GM19438 (cell line): ENCODE measurements at regions not wholly inside any gene's neighbourhood (a gene's known extent, or its start where the extent isn't known, plus 50 kb on each side); places are given as distances from the start of the nearest gene placed in this dataset.

Experiments used
- ATAC-seq: cut with Tn5 transposase; IDR thresholded peaks from one replicate; pipeline ENCODE4 v1.9.1; 2021; ENCODE audit warnings: low read depth; ENCODE audit not compliant: unreplicated experiment

DNA sequence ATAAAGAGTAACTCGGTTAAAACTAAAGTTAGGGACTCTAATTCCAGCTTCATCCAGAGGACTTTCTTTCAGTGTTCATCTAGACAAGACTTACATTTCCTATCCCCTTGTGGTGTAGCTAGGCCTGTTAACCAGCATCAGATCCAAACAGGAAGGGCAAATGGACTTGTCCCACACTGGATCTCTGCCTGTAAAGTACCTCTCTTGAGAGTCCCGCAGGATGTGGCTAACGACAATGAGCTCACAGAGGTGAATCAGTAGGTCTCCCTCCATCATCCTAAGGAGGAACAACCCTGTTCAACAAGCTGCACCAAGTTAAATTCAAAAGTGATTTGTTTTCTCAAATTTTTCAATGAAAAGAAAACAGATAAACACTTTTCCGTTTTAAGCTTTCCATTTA, 412.3 kb upstream of the RGPD4 start:
- ATAC-seq, result no peak

DNA sequence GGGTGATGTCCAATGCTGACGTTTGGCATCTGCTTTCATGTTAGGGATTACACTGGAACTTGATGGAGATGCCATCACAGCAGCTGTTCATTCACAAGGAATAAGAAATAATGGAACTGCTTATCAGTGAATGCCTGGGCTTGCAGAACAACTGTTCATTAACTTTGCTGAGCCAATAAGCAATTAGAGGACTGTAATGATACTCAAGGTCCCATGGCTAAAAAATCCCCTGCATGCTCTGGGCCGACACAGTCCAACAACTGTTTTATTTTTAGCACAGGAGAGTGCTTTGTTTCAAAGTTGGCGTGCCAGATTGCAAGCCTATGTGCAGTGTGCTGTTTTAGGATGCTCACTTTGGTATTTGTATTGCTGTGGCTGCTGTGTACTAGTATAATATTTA, 408.0 kb upstream of the RGPD4 start:
- ATAC-seq, result no peak

DNA sequence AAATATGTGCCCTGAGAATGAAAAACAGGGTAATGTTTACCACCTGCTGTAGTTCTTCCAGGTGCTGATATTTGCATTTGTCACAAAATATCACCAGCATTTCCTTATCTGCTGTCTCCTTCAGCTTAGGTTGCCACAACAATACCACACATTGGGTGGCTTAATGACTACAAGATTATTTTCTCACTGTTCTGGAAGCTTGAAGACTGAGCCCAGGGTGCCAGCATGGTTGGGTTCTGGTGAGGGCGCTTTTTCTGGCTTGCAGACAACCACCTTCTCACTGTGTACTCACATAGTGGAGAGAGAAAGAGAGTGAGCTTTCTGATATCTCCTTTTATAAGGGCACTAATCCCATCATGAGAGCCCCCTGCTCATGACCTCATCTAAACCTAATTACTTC, 407.5 kb upstream of the RGPD4 start:
- no peak for ATAC-seq

DNA sequence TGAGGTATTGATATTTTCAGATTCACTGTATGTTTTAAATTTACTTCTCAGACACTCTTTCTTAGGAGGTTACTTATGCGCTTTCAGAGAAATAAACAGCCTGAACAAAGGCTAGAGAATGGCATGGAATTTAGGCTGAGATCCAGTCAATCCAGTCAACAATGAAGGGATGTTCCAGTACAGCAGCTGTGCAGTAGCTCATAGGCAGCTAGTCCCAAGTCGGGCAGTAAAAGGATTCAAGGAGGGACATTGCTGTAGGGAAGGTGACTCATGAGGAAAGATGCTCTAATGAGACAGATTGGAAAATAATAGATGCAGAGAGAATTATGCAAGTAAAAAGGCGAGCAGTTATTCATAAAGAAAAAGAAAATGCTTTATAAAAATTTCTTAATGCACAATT, 397.9 kb upstream of the RGPD4 start:
- no peak for ATAC-seq

DNA sequence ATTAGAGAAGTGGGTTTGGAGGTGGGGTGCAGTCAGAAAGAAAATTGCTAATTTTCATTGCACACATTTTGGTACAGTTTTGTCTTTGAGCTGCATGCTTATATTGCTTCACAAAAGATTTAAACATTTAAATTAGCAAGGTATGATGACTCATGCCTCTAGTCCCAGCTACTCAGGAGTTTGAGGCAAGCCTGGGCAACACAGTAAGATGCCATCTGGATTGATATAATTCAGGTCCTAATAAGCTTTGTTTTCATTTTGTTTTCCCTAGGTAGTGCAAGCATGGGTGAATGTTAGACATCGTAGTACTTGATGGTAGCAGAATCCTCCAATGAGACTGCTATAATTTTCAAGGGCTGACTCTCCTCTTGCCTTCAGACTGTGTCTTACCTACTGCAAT, 396.7 kb upstream of the RGPD4 start:
- ATAC-seq, result no peak

DNA sequence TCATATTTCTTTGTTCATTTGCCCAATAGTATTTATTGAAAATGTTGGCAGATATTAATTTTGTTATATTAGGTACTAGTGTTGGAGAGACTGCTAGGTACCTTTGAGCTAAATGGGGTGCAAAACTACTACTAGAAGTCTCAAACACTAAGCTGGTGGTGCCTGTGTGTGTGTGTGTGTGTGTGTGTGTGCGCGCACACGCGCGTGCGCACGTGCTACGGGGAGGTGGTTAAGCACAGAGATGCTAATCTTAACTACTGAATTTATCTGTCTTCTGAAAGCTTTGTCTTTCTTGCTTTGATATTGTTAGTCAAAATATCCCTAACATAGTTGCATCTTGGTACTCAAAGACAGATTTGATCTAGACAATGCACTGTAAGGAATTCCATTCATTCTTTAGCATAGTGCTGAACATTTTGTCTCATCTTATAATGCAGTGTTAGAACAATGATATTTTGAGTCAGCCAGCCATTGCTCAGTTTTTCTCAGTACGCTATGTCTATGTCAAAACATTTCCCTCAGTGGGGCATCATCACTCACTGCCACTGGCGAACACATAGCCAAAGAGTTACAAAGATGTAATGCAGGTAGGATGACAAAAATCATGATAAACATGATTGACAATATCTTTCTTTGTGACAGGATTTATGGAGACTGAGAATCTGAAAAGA, 396.0 kb upstream of the RGPD4 start:
- ATAC-seq, result no peak

DNA sequence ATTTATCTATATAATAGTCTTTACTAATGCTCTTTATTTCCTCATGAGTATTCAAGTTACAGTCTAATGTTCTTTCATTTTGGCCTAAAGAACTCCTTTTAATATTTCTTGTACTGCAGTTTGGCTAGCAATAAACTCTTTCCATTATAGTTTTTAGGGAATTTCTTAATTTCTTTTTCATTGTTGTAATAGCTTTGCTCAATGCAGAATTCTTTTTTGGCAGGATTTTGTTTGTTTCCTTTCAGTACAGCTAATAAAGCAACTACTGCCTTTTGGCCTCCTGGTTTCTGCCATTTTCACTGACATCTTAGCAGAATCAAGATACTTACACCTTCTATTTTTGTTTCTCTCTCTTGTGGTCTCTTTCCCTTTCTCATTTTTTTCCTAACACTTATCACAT, 390.4 kb upstream of the RGPD4 start:
- no peak for ATAC-seq

DNA sequence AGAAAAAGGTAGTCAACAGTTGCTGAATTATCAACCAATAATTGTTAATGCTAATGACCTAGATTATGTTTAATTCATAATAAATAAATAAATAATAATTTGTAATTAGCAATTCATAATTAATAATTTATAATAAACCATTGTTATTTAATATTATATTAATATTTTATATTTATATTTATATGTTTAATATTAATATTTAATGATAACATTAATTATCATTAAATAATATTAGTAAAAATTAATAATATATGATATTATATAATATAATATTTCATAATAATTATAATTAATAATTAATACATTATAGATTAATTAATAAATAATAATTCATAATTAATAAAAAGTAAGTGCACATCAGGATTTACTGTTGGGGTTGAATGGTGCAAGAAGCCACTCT, 389.4 kb upstream of the RGPD4 start:
- no peak for ATAC-seq

DNA sequence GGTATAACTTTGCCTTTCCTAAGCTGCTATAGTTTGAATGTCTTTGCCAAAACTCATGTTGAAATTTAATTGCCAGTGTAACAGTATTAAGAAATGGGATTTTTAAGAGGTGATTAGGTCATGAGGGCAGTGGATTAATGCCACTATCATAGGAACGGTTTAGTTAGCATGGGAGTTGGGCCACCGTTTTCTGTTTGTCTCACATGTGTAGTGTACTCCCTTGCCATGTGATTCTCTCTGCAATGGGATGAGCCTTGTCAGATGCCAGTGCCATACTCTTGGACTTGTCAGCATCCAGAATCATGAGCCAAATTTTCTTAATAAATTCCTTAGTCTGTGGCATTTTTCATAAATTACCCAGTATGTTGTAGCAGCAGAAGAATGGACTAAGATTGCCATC, 388.9 kb upstream of the RGPD4 start:
- no peak for ATAC-seq

DNA sequence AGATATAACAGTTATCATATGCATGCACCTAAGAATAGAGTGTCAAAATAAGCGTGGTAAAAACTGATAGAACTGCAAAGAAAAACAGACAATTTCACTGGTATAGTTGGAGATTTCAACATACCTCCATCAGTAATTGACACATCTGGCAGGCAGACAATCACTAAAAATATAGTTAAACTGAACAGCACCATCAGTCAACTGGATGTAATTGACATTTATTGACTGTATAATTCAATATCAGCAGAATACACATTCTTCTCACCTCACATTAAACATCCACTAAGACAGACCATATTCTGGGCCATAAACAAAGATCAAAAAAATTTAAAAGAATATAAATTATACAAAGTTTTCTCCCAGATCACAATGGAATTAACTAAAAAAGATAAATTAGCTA, 378.5 kb upstream of the RGPD4 start:
- ATAC-seq, result no peak

DNA sequence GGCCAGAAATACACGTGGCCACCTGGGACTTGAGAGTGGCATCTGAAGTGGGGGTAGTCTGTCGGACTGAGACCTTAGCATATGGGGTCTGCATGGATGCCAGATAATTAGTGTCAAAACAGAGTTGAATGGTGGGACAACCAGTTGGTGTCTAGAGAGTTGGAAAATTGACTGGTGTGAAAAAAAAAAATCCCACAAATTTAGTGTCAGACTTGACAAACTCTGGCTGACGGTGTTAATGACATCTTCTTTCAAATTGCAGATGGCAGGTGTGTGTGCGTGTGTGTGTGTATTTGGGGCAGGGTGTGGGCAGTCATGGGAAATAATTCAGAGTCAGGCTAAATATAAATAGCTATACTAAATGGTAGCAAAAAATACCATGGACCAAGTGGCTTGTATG, 365.4 kb upstream of the RGPD4 start:
- no peak for ATAC-seq

DNA sequence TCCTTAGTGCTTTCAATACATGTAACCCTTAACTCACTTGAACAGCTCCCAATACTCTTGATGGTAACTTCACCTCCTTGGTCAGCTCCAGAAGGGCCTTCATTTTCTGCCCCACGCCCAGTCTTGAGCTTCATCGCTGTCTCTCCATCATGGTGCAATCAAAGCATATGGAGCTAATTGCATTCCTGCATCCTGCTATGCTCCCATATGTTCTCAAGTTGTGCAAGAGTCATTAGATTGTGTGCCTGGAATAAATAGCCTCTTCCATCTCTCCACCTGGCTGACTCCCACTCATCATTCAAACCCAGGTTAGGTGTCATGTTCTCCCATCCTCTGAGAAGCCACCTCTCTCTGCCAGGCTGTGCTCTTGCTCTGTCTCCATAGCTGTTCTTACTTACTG, 364.5 kb upstream of the RGPD4 start:
- no peak for ATAC-seq

DNA sequence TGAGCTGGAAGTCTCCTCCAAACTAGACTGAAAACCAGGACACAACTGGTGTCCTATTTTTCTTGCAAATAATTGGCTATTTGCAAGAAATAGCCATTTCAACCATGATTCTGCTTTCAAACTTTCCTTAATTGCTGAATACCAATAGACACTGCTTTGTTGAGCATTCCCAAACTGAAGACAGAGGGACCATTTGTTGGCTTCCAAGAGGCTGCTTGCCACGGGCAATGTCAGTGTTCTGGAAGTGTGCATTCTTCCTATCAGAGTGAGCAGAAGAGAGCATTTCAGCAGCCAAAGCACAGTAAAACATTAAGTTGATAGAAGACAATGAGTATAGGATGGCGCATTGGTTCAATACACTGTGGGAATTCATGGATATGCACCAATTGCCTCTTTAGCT, 360.5 kb upstream of the RGPD4 start:
- ATAC-seq, result no peak

DNA sequence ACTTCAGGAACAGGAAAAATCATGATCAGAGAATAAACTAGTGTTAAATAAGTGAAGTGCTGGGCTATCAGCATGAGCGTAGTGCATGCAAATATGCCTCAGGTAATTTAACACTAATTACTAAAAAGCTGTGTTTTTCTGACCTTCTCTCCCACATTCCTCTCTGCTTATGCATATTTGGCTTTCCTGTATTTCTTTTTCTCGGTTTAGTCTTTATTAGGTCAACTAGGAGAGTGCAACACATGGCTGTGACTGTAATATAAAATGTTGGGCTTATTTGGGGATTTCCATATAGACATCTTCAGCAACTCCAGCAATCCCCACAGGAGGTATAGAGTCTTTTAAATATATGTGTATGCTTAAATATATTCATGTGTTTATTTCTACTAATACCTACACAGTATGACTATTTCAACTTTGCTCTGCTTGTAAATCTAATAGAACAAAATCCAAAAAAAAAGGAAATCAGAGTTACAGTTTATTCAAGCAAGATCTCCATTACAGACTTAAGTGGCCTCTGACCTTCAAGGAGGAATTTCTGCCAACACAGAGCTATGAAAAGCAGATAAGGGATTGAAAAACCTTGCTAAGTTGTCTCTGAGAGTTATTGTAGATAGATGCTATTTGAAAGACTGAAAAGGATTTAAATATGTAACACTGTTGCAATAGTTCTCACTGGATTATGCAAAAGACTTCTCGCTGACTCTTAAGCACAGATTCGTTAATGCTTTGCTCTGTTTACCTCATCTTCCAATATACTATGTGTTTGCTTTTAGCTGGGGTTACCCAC, 359.5 kb upstream of the RGPD4 start:
- no peak for ATAC-seq

DNA sequence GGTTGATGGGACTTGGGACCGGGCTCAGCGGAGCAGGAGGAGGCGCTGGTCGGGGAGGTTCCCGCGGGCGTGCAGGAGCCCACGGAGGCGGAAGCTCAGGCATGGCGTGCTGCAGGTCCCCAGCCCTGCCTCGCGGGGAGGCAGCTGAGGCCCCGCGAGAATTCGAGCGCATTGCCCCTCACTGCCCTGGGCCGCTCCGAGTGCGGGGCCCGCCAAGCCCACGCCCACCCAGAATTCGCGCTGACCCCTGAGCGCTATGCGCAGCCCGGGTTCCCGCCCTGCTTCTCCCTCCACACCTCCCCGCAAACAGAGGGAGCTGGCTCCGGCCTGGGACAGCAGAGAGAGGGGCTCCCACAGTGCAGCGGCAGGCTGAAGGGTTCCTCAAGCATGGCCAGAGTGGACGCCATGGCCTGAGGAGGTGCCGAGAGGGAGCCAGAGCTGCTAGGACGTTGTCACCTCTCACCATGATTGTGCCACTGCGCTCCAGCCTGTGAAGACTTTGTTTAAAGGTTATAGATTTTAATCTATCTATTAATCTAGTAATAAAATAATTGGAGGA, 357.2 kb upstream of the RGPD4 start:
- ATAC-seq, result no peak

DNA sequence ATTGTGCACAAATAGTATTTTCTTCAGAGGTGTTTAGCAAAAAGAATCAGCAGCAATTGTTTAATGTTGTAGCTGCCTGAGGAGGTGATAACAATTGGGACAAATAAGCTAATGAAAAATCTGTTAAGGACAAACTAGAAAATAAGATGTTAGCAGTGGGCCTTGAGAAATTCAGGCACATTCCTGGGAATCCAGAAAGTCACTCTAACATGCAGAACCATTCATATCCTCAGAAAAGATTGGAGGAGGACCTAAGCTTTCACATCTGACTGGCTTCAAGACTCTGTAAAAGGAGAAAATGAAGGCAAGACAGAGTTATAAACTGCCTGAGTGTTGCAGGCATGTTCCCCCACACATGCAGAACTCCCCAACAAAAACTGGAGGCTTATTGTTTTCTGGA, 353.5 kb upstream of the RGPD4 start:
- no peak for ATAC-seq

DNA sequence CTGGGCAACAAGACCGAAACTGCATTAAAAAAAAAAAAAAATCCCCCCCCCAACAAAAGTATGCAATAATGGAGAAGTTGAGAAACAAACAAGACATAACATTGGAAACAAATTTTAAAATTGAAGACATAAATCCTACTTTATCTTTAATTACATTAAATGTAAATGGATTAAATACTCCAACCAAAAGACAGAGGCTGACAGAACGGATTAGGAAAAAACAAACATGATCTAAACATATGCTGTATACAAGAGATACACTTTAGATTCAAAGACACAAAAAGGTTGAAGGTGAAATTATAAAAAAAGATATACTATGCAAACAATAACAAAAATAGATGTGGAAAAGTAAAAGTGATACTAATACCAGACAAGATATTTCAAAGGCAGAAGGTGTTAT, 350.8 kb upstream of the RGPD4 start:
- ATAC-seq, result no peak

DNA sequence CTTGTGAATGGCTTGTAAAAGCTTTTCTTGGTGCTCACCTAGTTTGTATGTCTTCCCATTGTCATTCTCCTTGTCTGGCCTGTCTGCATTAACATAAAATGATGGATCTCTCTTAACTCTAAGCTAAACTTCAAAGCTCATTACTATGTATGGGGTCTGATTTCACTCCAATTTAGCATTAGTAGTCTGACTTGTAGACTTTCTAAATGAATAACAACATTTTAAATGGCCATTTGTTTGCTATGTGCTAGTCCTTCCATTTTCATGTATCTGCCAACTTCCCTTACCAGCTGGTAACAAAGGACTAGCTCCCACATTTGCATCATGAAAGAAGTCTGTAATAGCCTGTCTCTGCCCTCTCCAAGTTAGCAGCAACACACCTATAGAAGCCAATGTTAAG, 324.2 kb upstream of the RGPD4 start:
- ATAC-seq, result no peak

DNA sequence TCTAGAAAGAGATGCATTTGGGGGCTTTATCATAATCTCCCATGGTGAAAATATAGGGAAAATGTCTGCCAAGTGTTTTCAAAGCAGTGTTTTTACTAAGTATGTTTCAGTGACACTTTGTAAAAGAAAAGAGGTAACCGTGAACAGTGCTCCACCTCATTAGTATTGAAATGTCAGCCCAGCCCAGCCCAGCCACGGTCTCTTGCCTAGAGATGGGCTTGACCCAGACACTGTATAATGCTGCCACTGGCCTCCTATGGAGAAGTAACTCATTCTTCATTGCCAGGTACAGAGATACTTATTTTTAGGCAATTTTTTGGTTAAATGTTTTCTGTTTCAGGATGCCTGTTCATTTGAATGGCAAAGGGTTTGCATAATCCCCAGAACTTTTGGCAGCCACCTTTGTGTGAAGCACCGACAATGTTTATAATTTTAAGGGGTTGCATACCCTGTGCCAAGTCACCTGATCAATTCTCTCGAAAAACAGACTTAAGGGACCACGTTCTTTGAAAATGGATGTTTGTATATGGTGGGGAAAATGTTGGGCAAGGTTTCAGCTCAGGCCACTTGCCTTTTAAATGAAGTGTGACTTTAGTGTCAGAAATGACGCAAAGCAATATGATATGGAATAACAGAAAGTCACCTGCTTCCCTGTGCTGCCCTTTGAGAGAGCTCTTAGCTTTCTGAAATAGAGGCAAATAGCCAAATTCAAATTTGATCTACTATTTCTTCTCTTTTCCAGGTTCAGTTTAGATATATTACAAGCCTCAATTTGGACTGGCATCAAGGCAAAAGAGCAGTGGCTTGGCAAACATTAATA, 314.5 kb upstream of the RGPD4 start:
- no peak for ATAC-seq

DNA sequence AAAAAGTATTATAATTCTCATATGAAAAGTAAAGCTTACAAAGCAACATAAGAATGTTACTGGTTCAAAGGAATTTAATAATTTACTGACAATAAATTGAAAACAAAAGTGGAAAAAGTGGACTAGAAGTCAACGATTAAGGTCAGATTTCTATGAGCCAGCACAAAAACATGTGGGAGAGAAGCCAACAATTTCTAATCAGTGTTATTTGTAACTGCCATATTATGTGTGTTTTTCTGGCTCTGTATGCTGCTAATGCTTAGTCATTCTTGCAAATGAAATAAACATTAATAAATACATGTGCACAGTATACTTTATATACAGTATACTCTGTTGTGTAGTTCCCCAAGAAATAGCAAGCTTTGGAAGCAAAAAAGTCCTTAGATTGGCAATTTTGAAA, 301.3 kb upstream of the RGPD4 start:
- no peak for ATAC-seq

DNA sequence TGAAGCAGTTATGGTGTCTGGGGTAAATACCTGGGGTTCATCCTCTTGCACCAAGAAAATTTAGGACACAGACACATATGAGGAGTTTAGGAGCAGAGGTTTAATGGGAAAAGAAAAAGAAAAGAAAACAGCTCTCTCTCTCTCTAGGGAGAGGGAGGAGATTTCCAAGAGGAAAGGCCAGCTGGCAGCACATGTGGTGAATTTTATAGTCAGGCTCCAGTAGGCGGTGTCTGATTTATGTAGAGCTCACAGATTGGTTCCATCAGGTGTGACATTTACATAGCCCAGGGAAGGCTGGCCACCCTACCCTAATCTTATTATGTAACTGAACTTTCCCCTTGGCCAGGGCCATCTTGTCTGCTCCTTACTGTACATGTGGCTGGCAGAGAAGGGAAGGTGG, 297.5 kb upstream of the RGPD4 start:
- ATAC-seq, result no peak
